K562 (cell line): ENCODE measurements at regions not wholly inside any gene's neighbourhood (a gene's known extent, or its start where the extent isn't known, plus 50 kb on each side); places are given as distances from the start of the nearest gene placed in this dataset.

Experiments
- FOXJ2 ChIP-seq: fragments of 200-800 bp; sonication (Bioruptor generic); IDR thresholded peaks from 2 replicates; pipeline ENCODE4 v1.6.1; 2016; ENCODE audit warnings: missing genetic modification characterization, missing compliant biosample characterization
- HDAC3 ChIP-seq: fragments of 450-650 bp; IDR thresholded peaks from 2 replicates; pipeline ENCODE4 v1.6.1; 2018; ENCODE audit warnings: borderline replicate concordance, mild to moderate bottlenecking, moderate library complexity; ENCODE audit not compliant: partially characterized antibody
- JUNB ChIP-seq: fragments of 450-650 bp; formaldehyde crosslinking; conservative IDR thresholded peaks from 2 replicates; pipeline ENCODE4 v1.4.0; 2020; ENCODE audit warnings: mild to moderate bottlenecking
- MAZ ChIP-seq, 2 experiments: fragments of 450-650 bp in 1 of 2; sonication (generic) in 1 of 2; formaldehyde crosslinking; IDR thresholded peaks in 1 of 2; conservative IDR thresholded peaks in 1 of 2; 2 replicates each; pipeline versions ENCODE4 v1.4.0 to v1.5.0; 2020; ENCODE audit warnings: mild to moderate bottlenecking in 1 of 2, missing genetic modification reagents in 1 of 2
- ZBTB40 ChIP-seq, 2 experiments: fragments of 450-650 bp in 1 of 2; sonication (generic) in 1 of 2; formaldehyde crosslinking in 1 of 2; IDR thresholded peaks; 2 replicates each; pipeline versions ENCODE4 v1.7.1 to v1.9.0; 2016 to 2022; ENCODE audit warnings: inconsistent platforms in 1 of 2, mild to moderate bottlenecking in 1 of 2, missing genetic modification reagents in 1 of 2
- ZNF224 ChIP-seq: sonication (generic); formaldehyde crosslinking; IDR thresholded peaks from 2 replicates; pipeline ENCODE4 v1.8.0; 2022; ENCODE audit warnings: mild to moderate bottlenecking, missing genetic modification reagents
- ZNF512 ChIP-seq: IDR thresholded peaks from 2 replicates; pipeline ENCODE4 v1.6.1; 2016; ENCODE audit warnings: missing genetic modification characterization, missing compliant biosample characterization

GRCh38 chr13:58583966-58584365, 952.4 kb downstream of the PCDH17 start (continued):
- TF ChIP-seq ZBTB40 (IDR thresholded peaks at IDR 0.05), result no peak
- no peak for TF ChIP-seq ZBTB40 (CRISPR knock-in tag; IDR thresholded peaks at IDR 0.05)
- TF ChIP-seq ZNF224 (CRISPR knock-in tag), result no peak
- no peak for TF ChIP-seq ZNF512 (tag)
- no peak for TF ChIP-seq MAZ (CRISPR knock-in tag; conservative IDR thresholded peaks at IDR 0.05 in 1 of 2, IDR thresholded peaks at IDR 0.05 in 1 of 2)
- no peak for TF ChIP-seq JUNB (CRISPR knock-in tag)
- TF ChIP-seq FOXJ2, result no peak
- no peak for TF ChIP-seq HDAC3
